ENCODE measurements at regions not wholly inside any gene's neighbourhood (a gene's known extent, or its start where the extent isn't known, plus 50 kb on each side); places are given as distances from the start of the nearest gene placed in this dataset.

DNA sequence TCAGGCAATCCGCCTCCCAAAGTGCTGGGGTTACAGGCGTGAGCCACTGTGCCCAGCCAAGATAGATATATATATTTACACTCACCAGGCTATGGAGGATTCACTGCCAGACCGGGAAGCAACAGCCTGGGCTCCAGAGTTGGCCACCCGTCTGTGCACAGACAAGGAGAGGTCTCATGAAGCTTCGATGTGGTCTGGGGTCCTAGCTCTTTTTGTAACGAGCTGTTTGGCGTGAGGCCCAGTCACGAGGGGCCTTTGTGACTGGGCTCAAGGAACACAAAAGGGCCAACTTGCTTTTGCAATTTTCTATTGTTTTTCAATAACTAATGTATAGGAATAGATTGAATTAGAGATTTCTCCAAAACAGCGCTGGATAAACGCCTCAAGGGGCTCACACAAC, 77.6 kb upstream of the EIF5 start:
- TF ChIP-seq FOXP2 (optimal IDR thresholded peaks at IDR 0.05; ENCODE audit: control extremely low read depth, extremely low read length, insufficient read depth) (no peak), POLR2AphosphoS5 (IDR thresholded peaks at IDR 0.05; ENCODE audit: borderline replicate concordance, low read depth, low read length) (no peak), EZH2 (IDR thresholded peaks at IDR 0.05) (no peak)

All from SK-N-MC (cell line).